IMR-90 (cell line): ENCODE measurements at regions not wholly inside any gene's neighbourhood (a gene's known extent, or its start where the extent isn't known, plus 50 kb on each side); places are given as distances from the start of the nearest gene placed in this dataset.
A peak's percentile ranks its signal among the peaks of the same experiment; 100 is the strongest.

Source experiments
- ATAC-seq: fragments of 200-7000 bp; cut with Tn5 transposase; 2 replicates; pipeline ENCODE4 v1.9.1; 2020; ENCODE audit warnings: low read depth, mild to moderate bottlenecking, moderate library complexity
- BruUV-seq: library from RNA; stranded (reverse); fragments of 400-500 nt; replicated peaks from 2 replicates; lab custom pipeline; 2021; lab: Mats Ljungman, UMichigan
- CTCF ChIA-PET: fragments of 300-600 bp; formaldehyde crosslinking; extraction: SDS; loops from one replicate; lab custom pipeline; 2021; ENCODE audit warnings: antibody characterized with exemption; lab: Yijun Ruan, JAX
- POLR2A ChIA-PET: fragments of 300-600 bp; sonication (Branson Sonifier 250); formaldehyde crosslinking; loops from one replicate; lab custom pipeline; 2022; ENCODE audit warnings: antibody characterized with exemption; ENCODE audit not compliant: unreplicated experiment; lab: Charles Lee
- DNase-seq: peaks from one replicate; pipeline ENCODE4 v3.0.0; 2013
- H2AFZ ChIP-seq: replicated peaks from 2 replicates; pipeline ENCODE3; 2013; ENCODE audit warnings: low read length, mild to moderate bottlenecking; ENCODE audit not compliant: poor library complexity
- H2AK5ac ChIP-seq: 2 replicates; pipeline ENCODE4 v1.6.1; 2013; ENCODE audit warnings: low read depth, low read length, inconsistent platforms
- H2AK9ac ChIP-seq: replicated peaks from 2 replicates; pipeline ENCODE3; 2013; ENCODE audit warnings: mild to moderate bottlenecking, low read depth, low read length, moderate library complexity; ENCODE audit not compliant: poor library complexity
- H2BK120ac ChIP-seq: 2 replicates; pipeline ENCODE4 v1.6.1; 2013; ENCODE audit warnings: low read depth, low read length, inconsistent platforms
- H2BK15ac ChIP-seq: 3 replicates; pipeline ENCODE4 v1.6.1; 2013; ENCODE audit warnings: low read depth, low read length, inconsistent platforms
- H2BK20ac ChIP-seq: 2 replicates; pipeline ENCODE4 v1.6.1; 2013; ENCODE audit warnings: low read depth, mild to moderate bottlenecking, inconsistent platforms, low read length, moderate library complexity
- H2BK5ac ChIP-seq: 2 replicates; pipeline ENCODE4 v1.6.1; 2013; ENCODE audit warnings: mild to moderate bottlenecking, low read depth, low read length, inconsistent platforms; ENCODE audit not compliant: poor library complexity, severe bottlenecking
- H3K14ac ChIP-seq: replicated peaks from 2 replicates; pipeline ENCODE4 v1.6.1; 2013; ENCODE audit warnings: low read depth, low read length, inconsistent platforms
- H3K18ac ChIP-seq: 2 replicates; pipeline ENCODE4 v1.6.1; 2013; ENCODE audit warnings: low read depth, low read length, control low read depth
- H3K23ac ChIP-seq: 2 replicates; pipeline ENCODE4 v1.6.1; 2013; ENCODE audit warnings: low read depth, low read length, inconsistent platforms
- H3K27ac ChIP-seq: 2 replicates; pipeline ENCODE4 v1.5.1; 2013; ENCODE audit warnings: mild to moderate bottlenecking, control low read depth, low read length; ENCODE audit not compliant: insufficient read depth
- H3K27me3 ChIP-seq: 2 replicates; pipeline ENCODE4 v1.6.1; 2013; ENCODE audit warnings: low read length; ENCODE audit not compliant: control insufficient read depth, insufficient read depth
- H3K36me3 ChIP-seq: 2 replicates; pipeline ENCODE4 v1.6.1; 2013; ENCODE audit warnings: low read length, mixed read lengths; ENCODE audit not compliant: control insufficient read depth, insufficient read depth
- H3K4ac ChIP-seq: 2 replicates; pipeline ENCODE4 v1.6.1; 2013; ENCODE audit warnings: low read depth, low read length, inconsistent platforms
- H3K4me1 ChIP-seq: 2 replicates; pipeline ENCODE4 v1.6.1; 2013; ENCODE audit warnings: low read length, mixed read lengths; ENCODE audit not compliant: control insufficient read depth, insufficient read depth
- H3K4me2 ChIP-seq: 2 replicates; pipeline ENCODE4 v1.6.1; 2013; ENCODE audit warnings: low read depth, mild to moderate bottlenecking, control low read depth, low read length, moderate library complexity
- H3K4me3 ChIP-seq: 2 replicates; pipeline ENCODE4 v1.5.1; 2013; ENCODE audit warnings: low read depth, mild to moderate bottlenecking, control low read depth, low read length, moderate library complexity; ENCODE audit not compliant: insufficient read depth
- H3K56ac ChIP-seq: 2 replicates; pipeline ENCODE4 v1.6.1; 2013; ENCODE audit warnings: low read length, inconsistent platforms; ENCODE audit not compliant: insufficient read depth; ENCODE audit errors: extremely low read depth
- H3K79me1 ChIP-seq, 2 experiments: 2 replicates each; pipeline ENCODE4 v1.6.1; 2013; ENCODE audit warnings: low read length in 2 of 2, inconsistent platforms in 1 of 2, low read depth in 1 of 2
- H3K9ac ChIP-seq: 2 replicates; pipeline ENCODE4 v1.6.1; 2013; ENCODE audit warnings: low read depth, low read length, control low read depth
- H3K9me1 ChIP-seq: 2 replicates; pipeline ENCODE4 v1.6.1; 2013; ENCODE audit warnings: low read length, inconsistent platforms; ENCODE audit not compliant: insufficient read depth
- H3K9me3 ChIP-seq: 2 replicates; pipeline ENCODE4 v1.6.1; 2013; ENCODE audit warnings: low read length; ENCODE audit not compliant: control insufficient read depth, insufficient read depth
- H4K20me1 ChIP-seq: 2 replicates; pipeline ENCODE4 v1.6.1; 2013; ENCODE audit warnings: low read length, inconsistent platforms; ENCODE audit not compliant: insufficient read depth
- H4K5ac ChIP-seq: 2 replicates; pipeline ENCODE4 v1.6.1; 2013; ENCODE audit warnings: mild to moderate bottlenecking, low read depth, low read length, control low read depth
- H4K8ac ChIP-seq, 2 experiments: 2 replicates each; pipeline ENCODE4 v1.6.1; 2013; ENCODE audit warnings: low read depth in 2 of 2, low read length in 2 of 2, control low read depth in 1 of 2, inconsistent platforms in 1 of 2
- H4K91ac ChIP-seq: 2 replicates; pipeline ENCODE4 v1.6.1; 2013; ENCODE audit warnings: low read depth, low read length, inconsistent platforms; ENCODE audit not compliant: insufficient read depth
- BHLHE40 ChIP-seq: fragments of 150-350 bp; IDR thresholded peaks from 2 replicates; pipeline ENCODE4 v1.6.1; 2016; ENCODE audit warnings: mild to moderate bottlenecking, low read depth, low read length
- CEBPB ChIP-seq: IDR thresholded peaks from 2 replicates; pipeline ENCODE4 v1.6.1; 2012; ENCODE audit warnings: low read depth, low read length, improper control_type of control experiment
- CHD1 ChIP-seq: IDR thresholded peaks from 2 replicates; pipeline ENCODE4 v1.6.1; 2012; ENCODE audit warnings: low read depth, low read length, improper control_type of control experiment
- MAFK ChIP-seq: IDR thresholded peaks from 2 replicates; pipeline ENCODE4 v1.6.1; 2012; ENCODE audit warnings: low read depth, low read length, improper control_type of control experiment
- NFE2L2 ChIP-seq: fragments of 150-350 bp; IDR thresholded peaks from 2 replicates; pipeline ENCODE4 v1.6.1; 2016; ENCODE audit warnings: low read depth, mild to moderate bottlenecking, low read length
- POLR2A ChIP-seq: IDR thresholded peaks from 2 replicates; pipeline ENCODE4 v1.6.1; 2012; ENCODE audit warnings: mild to moderate bottlenecking, low read depth, low read length
- RCOR1 ChIP-seq: IDR thresholded peaks from 2 replicates; pipeline ENCODE4 v1.6.1; 2012; ENCODE audit warnings: mild to moderate bottlenecking, low read length, improper control_type of control experiment; ENCODE audit not compliant: insufficient replicate concordance
- RFX5 ChIP-seq: IDR thresholded peaks from 2 replicates; pipeline ENCODE4 v1.8.0; 2012; ENCODE audit warnings: low read depth, mild to moderate bottlenecking, low read length, moderate library complexity
- SMC3 ChIP-seq: fragments of 150-350 bp; IDR thresholded peaks from 2 replicates; pipeline ENCODE4 v1.6.1; 2016; ENCODE audit warnings: low read depth, mild to moderate bottlenecking, antibody characterized with exemption, low read length, moderate library complexity
- WGBS, 2 experiments: methylation state at CpG; one replicate each; pipeline versions ENCODE4 v1.1.5 to v1.1.7; 2013; ENCODE audit warnings: missing lambda C conversion rate in 2 of 2; ENCODE audit not compliant: insufficient read length in 1 of 2; ENCODE audit errors: extremely low coverage in 2 of 2; 5-methylcytosine and 5-hydroxymethylcytosine counted together
- dilution Hi-C: fragments of 300-500 bp; cut with HindIII; formaldehyde crosslinking; loops from one replicate; pipeline ENCODE4 v1.14.3; 2018; ENCODE audit warnings: low sequenced_read_pairs; ENCODE audit not compliant: unreplicated experiment
- in situ Hi-C: fragments of 300-500 bp; cut with MboI; formaldehyde crosslinking; loops from 3 replicates; pipeline ENCODE4 v1.14.3; 2019; ENCODE audit warnings: low sequenced_read_pairs, inconsistent platforms, mixed read lengths
- intact Hi-C: fragments of 100-400 bp; cut with micrococcal nuclease; formaldehyde crosslinking; loops from 2 replicates; pipeline ENCODE4 v1.10.0; 2022
- TF ChIP-seq, protein P1 (sequence below): fragments of 150-350 bp; IDR thresholded peaks from 2 replicates; pipeline ENCODE4 v1.6.1; 2017; ENCODE audit warnings: mild to moderate bottlenecking, antibody characterized with exemption, low read length, low read depth

DNA sequence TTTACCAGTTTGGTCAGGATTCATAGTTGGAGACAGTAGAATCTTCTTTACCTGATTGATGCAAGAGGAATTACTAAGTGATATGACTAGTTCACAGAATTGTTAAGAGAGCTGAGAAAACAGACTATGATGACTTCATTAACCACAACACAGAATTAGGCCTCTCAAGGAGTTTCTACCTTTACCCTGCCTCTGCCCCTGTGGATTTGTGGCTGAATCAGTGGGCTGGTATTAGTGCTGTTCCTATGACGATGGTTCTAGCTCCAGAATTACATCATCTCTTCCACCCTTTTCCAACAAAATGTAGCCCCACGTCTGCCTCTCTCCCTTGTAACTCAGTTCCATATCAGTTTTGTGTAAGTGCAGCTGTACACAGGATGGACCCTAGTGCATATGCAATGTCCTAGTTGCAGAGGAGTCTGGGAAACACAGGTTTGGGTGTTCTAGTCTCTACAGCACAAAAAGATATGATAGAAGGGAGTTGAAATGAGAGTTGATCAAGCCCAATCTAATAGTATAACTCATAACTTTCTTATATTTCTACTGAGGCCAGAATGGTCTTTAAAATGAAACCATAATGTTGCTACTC is 99.3 kb downstream of the ANXA5 start:
- TF ChIP-seq MAFK (no peak), CHD1 (no peak), BHLHE40 (no peak), SMC3 (no peak), POLR2A (no peak), CEBPB (no peak), NFE2L2 (no peak), RFX5 (no peak), RCOR1 (no peak)
- TF ChIP-seq, protein P1, sequence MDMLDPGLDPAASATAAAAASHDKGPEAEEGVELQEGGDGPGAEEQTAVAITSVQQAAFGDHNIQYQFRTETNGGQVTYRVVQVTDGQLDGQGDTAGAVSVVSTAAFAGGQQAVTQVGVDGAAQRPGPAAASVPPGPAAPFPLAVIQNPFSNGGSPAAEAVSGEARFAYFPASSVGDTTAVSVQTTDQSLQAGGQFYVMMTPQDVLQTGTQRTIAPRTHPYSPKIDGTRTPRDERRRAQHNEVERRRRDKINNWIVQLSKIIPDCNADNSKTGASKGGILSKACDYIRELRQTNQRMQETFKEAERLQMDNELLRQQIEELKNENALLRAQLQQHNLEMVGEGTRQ: no peak
- H4K5ac ChIP-seq: no peak overlapping the region
- H3K4me1 ChIP-seq: no peaks in the 10 kb centered on the region
- BruUV-seq: no TSS peak
- no peak overlapping the region for H2AK9ac ChIP-seq
- no peak overlapping the region for H2BK15ac ChIP-seq
- H4K20me1 ChIP-seq: no peaks in the 10 kb centered on the region
- H2BK20ac ChIP-seq: no peak overlapping the region
- in situ Hi-C loops: no loop called here
- H2BK5ac ChIP-seq: no peak overlapping the region
- H3K4me2 ChIP-seq: no peak overlapping the region
- H3K27me3 ChIP-seq: no peaks in the 10 kb centered on the region
- H3K9ac ChIP-seq: no peak overlapping the region
- no peaks in the 10 kb centered on the region for H3K36me3 ChIP-seq
- H3K79me1 ChIP-seq: no peaks in the 10 kb centered on the region
- no peak overlapping the region for H2AFZ ChIP-seq
- no peaks in the 10 kb centered on the region for H3K9me3 ChIP-seq
- peak; percentile 5 for DNase-seq
- intact Hi-C loops: no loop called here
- H3K4ac ChIP-seq: no peak overlapping the region
- H3K4me3 ChIP-seq: no peak overlapping the region
- no peak overlapping the region for H3K27ac ChIP-seq
- H3K23ac ChIP-seq: no peak overlapping the region
- H3K9me1 ChIP-seq: peaks cover 2% of the 10 kb centered on the region; the same call in 1 of the 2 replicates
- no peak for ATAC-seq
- no peak overlapping the region for H4K8ac ChIP-seq
- H3K18ac ChIP-seq: no peak overlapping the region
- ChIA-PET CTCF (no interaction called here), POLR2A (no interaction called here)
- no peak overlapping the region for H3K56ac ChIP-seq
- dilution Hi-C loops: no loop called here
- no CpG with 5 or more reads among the region's 2 CpGs for WGBS, 2 experiments
- H2BK120ac ChIP-seq: no peak overlapping the region
- H4K91ac ChIP-seq: no peak overlapping the region
- no peak overlapping the region for H3K14ac ChIP-seq
- H2AK5ac ChIP-seq: no peak overlapping the region
